HG03159 (cell line): ENCODE measurements at regions not wholly inside any gene's neighbourhood (a gene's known extent, or its start where the extent isn't known, plus 50 kb on each side); places are given as distances from the start of the nearest gene placed in this dataset.
"Not testable (repeated sequence)": the region's sequence is repeated elsewhere in the genome, so short reads cannot be mapped to it uniquely, and the experiment has no call there.

Source experiments
- ATAC-seq: cut with Tn5 transposase; IDR thresholded peaks from one replicate; pipeline ENCODE4 v1.9.1; 2021; ENCODE audit warnings: mild to moderate bottlenecking, moderate library complexity; ENCODE audit not compliant: unreplicated experiment

DNA sequence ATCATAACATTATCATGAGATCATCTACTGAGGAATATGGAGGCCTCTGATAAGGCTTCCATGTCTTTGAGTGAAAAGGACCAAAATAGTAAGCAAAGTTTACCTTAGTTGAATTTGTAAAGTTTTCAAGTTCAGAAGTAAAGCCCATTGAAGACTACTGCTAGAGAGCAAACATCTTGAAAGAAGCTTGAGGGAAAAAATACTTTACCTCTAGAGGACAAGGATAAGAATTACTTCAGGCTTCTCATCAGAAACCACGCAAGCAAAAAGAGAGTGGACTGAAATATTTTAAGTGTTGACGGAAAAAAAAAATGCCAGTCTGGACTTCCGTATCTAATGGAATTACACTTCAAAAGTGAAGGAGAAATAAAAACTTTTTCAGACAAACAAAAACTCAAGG lies 114.3 kb downstream of the MPP7 start:
- ATAC-seq, result no peak

GRCh38 chr10:28186887-28187578 lies 115.8 kb downstream of the MPP7 start:
- no peak for ATAC-seq

GRCh38 chr10:28186461-28186860 lies 116.4 kb downstream of the MPP7 start:
- ATAC-seq, result no peak

DNA sequence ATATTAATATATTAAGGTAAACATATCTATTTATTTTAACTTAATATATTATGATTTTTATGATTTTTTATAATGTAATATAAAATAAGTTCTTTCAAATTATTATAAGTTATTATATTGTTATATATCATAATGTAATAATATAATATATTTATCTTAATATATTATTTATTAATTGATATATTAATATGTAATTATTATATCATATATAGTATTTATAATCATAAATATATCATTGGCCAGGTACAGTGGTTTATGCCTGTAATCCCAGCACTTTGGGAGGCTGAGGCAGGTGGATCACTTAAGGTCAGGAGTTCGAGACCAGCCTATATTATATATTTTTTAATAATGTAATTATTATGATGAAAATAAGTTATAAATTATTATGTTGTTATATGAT lies 118.1 kb downstream of the MPP7 start:
- no peak for ATAC-seq

DNA sequence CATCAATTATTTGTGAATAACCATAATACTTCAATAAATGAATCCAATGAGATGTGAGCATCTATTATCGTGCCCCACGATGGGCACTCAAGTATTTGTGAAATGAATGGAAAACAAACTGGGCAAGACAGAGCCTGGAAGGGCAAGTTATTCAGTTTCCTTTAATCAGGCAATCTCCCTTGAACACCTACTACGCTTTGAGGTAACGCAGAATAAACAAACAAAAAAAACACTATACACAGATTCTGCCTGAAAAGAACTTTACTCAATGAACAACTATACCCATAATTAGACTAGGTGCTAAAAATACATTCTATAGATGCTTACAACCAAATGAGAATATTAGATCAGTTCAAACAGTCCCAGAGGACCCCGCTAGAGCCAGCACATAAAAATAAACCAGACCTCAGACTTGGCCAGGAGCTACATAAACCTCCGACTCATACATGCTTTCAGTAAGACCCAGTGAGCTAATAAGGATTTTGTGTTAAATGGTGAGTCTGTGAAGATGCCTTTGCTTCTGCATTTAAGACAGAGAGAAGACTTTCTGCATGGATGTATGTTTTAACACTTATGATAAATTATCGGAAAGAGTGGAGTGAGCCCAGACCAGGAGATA lies 121.3 kb downstream of the MPP7 start:
- ATAC-seq, result no peak

DNA sequence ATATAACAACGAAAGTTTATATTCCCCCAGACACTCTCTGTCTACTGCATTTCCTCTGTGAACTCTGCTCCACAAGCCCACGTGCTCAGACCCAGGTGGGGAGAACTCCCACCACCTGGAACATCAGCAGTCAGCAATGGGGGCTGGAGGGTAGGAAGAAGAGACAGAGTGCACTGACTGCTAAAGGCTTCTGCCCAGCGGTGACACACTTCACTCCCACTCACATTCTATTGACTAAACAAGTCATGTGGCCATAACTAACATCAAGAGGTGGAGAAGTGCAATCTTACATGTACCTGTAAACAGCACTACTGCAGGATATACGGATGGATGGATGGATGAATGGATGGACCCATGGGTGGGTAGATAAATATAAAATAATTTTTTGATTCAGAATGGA lies 122.2 kb downstream of the MPP7 start:
- ATAC-seq, result no peak

DNA sequence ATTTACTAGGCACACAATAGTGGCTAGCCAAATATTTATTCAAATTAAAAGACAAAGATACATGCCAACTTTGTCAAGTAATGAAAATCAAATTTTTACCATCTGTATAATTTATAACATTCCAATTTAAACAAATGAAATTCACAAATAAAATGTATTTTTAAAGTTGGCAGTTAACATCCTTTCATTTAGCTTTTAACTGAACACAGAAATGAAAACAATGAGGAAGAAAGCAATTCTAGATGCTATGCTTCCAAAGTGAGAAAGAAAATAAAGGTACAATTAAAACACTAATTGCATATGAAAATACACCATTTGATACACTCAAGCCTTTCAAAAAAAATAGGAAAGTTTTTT lies 123.1 kb downstream of the MPP7 start:
- ATAC-seq, result no peak

DNA sequence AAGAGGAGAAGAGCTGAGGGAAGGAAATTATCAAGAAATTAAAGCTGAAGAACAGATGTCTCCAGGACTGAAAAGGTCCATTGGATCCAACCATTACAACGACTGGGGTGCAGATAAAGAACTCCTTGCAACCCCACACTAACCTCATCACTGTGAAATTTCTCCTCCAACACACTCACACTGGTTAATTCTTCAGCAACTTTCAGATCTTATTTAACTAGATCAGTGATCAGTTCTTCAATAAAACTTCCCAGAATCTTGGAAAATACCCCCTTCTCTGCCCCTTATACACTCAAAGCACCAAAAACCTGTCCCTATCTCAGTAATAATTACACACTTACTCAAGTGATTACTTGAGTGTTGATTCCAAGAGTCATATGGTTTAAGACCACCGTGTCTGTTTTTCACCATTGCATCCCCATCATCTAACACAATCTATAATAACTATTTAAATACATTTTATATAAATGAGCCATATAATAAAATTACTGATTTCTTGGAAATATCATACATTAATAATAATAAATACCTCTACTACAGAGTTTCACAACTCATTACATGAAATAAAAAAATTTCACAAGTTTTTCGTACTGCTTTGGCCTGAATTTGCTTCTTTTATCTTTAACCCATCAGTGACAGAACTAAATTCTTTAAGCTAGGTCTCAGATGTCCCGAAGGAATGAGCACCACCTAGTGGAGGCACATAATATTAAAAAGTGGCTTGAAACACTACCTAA lies 123.7 kb downstream of the MPP7 start:
- peak; percentile 67 for ATAC-seq

DNA sequence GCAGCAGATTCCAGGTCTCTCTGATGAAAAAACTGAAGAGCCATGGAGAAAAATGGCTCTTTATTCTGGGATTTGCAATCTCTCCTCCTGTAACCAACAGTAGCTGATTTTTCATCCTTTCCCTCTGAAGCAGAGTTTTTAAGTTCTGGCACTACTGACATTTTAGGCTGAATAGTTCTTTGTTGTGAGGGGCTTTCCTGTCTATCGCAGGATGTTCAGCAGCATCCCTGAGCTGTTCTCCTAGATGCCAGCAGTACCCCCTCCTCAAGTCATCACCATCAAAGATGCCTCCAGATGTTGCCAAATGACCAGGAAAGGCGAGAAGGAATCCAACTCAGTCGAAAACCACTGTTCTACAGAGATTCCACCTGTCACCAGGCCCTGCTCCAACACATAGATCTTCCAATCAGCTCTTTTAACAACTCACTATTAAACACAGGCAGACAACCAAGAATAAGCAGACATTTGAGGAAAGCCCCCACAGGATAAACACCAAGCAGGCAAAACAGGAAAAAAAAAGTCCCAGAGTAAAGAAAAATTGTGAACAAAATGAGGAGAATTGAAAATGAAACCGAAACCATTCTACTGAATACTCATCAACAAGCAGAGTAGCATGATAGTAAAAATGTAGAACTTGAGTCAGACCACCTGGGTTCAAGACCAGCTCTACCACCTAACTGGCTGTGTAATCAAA lies 124.8 kb downstream of the MPP7 start:
- ATAC-seq, result peak; percentile 62

DNA sequence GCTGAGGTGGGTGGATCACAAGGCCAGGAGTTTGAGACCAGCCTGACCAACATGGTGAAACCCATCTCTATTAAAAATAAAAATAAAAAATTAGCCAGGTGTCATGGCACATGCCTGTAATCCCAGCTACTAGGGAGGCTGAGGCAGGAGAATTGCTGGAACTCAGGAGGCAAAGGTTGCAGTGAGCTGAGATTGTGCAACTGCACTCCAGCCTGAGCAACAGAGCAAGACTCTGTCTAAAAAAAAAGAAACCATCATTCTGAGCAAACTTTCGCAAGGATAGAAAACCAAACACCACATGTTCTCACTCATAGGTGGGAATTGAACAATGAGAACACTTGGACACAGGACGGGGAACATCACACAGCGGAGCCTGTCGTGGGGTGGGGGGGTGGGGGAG lies 126.4 kb downstream of the MPP7 start:
- ATAC-seq, result not testable (repeated sequence)

DNA sequence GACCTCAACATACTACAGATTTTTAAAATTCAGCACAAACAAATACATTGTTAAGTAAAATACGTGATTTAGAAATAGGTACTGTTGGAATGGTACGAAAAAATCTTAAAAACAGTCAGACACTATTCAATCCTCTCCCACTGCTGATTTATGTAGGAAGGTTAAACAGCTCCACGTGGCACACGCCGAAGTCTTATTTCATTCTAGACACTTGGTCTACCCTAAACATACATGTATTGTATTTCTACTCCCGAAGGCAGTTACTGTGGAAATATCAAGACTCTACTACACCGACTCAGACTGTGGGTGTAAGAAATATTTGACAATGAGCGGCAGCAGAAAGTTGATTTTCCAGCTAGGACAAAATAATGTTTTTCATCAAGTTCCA lies 130.6 kb downstream of the MPP7 start:
- ATAC-seq, result no peak

GRCh38 chr10:28171468-28172222 lies 131.2 kb downstream of the MPP7 start:
- no peak for ATAC-seq

DNA sequence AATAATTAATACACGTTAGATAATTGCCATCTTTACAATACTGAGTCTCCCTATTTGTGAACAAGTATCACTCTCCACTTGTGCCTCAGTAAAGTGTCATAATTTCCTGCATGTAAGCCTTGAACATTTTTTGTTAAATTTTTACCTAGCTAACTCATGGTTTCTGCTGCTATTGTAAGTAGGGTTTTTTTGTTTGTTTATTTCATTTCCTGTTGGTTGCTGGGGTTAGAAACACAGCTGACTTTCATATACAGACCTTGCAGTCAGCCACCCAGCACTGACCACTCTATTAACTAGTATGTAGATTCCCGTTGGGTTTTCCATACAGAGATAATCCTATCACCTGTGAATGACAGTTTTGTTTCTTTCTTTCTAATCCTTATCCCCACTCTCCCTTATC lies 133.3 kb downstream of the MPP7 start:
- ATAC-seq, result peak; percentile 90

DNA sequence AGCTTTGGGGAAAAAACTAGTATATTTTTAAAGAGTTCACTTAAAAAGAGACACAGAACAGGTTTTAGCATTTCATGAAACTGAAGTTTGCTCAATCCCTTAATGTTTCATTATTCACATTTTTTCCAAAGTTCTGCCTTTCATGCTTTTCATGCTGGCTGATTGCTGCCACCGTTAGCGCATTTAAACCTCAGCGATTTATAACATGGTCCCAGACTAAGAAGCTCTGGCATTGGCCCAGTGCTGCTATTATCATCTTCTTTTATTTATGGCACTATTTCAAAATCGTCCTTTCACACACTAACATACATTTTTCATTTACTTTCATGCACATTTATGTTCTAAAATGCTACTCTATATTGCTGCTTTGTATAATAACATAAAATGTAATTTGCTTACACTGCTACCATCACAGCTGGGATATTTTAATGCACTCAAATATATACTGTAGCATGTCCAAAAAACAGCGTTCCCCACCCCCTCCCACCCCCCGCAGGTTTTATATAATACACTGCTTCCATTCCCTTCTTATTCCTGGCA lies 141.9 kb downstream of the MPP7 start:
- no peak for ATAC-seq

- no peak for ATAC-seq
Measured at GRCh38 chr10:28157379-28157778, 145.5 kb downstream of the MPP7 start.

DNA sequence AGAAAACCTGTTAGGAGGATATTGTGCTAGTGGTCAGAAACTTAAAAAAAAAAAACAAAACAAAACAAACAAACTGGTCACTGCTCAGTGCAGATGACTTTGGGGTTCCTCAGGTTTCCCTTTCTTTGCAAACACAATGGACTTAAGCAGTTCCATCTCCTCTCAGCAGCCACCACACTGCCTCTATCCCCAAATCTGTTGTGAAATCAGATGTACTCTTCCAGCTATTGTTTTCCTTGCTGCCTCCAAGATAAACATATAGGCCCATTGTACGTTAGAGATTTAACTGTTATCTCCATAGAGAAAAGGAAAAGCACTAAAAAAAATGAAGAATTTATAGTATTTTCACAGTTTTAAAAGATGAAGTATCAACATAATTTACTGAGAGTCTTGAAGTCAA lies 147.1 kb downstream of the MPP7 start:
- ATAC-seq, result no peak

DNA sequence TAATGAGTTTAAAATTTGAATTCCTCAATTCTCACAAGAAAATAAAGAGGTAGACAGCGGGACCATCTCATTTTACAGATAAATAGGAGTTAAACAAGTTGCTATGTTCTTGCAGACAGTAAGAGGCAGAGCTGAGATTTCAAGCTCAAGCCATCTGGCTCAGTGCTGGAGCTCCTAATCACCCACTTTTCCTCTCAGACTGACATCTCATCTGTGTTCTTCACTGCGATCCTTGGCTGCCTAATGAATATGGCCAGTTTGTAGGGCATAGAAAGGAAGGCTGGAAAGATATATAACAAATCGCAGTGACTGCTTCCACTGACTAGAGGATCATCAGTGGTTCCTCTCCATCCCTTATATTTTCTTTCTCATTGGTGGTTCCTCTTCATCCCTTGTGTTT lies 151.2 kb downstream of the MPP7 start:
- ATAC-seq, result no peak

DNA sequence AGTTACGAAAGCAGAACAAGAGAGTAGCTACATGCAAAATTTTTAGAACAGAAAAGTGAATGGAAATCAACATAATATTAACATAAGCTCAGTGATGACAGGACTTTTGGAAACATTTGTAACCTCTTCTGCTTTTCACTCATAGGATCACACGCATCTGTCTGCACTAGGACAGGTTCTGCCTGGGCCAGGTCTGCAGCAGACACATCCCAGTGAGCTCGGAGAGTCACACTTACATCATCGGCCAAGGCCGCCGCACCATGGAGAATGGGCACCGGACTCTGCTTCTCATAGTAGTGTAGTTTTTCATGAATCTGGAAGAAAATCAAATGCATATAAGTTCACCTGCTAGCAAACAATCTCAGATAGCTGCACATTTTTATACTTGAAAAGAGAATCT lies 150.9 kb upstream of the ODAD2 start:
- ATAC-seq, result no peak

GRCh38 chr10:28147706-28148105 lies 148.8 kb upstream of the ODAD2 start:
- ATAC-seq, result no peak

DNA sequence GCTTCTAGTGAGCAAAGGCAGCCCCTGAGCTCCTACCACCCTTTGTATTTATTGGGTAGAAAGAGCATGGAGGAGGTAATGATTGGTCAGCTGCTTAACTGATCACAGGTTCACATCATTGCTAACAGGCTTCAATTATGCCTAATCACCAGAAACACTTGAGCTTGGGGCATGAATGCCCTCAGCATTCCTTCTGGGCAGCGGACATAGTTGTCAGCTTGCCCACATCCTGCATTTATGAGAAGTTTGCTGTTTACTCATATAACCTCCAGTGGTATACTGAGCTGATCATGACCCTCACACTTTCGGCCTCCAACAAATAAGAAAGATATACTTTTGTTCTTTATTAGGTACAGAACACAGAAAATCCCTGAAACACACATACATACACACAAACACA lies 140.3 kb upstream of the ODAD2 start:
- no peak for ATAC-seq
